ENCODE measurements at regions not wholly inside any gene's neighbourhood (a gene's known extent, or its start where the extent isn't known, plus 50 kb on each side); places are given as distances from the start of the nearest gene placed in this dataset.

- no peak for DNase-seq (ENCODE audit: low read depth)
- H3K4me3 ChIP-seq (ENCODE audit: low read depth, low read length) = no peak overlapping the region
- no peak for TF ChIP-seq CTCF (IDR thresholded peaks at IDR 0.05; ENCODE audit: insufficient read depth, low read length, poor library complexity, severe bottlenecking)
- no peaks in the 10 kb centered on the region for H3K36me3 ChIP-seq (ENCODE audit: control insufficient read depth, insufficient read depth, low read length)
- no peaks in the 10 kb centered on the region for H3K27me3 ChIP-seq (ENCODE audit: control insufficient read depth, insufficient read depth, low read length)
Measured at GRCh38 chr13:44174769-44175425, 198.7 kb upstream of the SERP2 start.

DNA sequence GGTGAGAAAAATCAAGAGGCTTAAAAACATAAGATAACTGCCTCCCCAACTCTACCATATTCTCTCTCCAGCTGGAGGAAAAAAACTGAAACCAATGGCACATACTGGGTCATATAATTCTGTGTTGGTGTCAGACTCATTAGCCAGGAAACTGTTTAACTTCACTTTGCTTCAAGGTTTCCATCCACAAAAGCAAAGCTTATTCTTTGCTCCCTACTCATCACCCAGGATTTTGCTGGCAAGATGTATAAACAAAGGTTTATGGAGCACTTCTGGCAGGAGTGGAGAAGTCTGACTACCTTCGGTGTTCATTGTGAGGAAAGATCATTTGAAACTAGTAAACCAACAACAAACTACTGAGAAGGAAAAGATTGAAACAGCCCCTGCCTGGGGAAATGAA lies 197.5 kb upstream of the SERP2 start:
- Histone ChIP-seq H3K4me3 (ENCODE audit: low read depth, low read length) (no peak overlapping the region), H3K27me3 (ENCODE audit: control insufficient read depth, insufficient read depth, low read length) (no peaks in the 10 kb centered on the region), H3K36me3 (ENCODE audit: control insufficient read depth, insufficient read depth, low read length) (no peaks in the 10 kb centered on the region)
- no peak for TF ChIP-seq CTCF (IDR thresholded peaks at IDR 0.05; ENCODE audit: insufficient read depth, low read length, poor library complexity, severe bottlenecking)
- DNase-seq (ENCODE audit: low read depth) = no peak

GRCh38 chr13:44180876-44181536 lies 192.6 kb upstream of the SERP2 start:
- no peak overlapping the region for H3K4me3 ChIP-seq (ENCODE audit: low read depth, low read length)
- TF ChIP-seq CTCF (IDR thresholded peaks at IDR 0.05; ENCODE audit: insufficient read depth, low read length, poor library complexity, severe bottlenecking) = no peak

GRCh38 chr13:44181931-44182330 lies 191.7 kb upstream of the SERP2 start:
- H3K4me3 ChIP-seq (ENCODE audit: low read depth, low read length) = no peak overlapping the region
- H3K36me3 ChIP-seq (ENCODE audit: control insufficient read depth, insufficient read depth, low read length) = no peaks in the 10 kb centered on the region
- H3K27me3 ChIP-seq (ENCODE audit: control insufficient read depth, insufficient read depth, low read length) = no peaks in the 10 kb centered on the region
- TF ChIP-seq CTCF (IDR thresholded peaks at IDR 0.05; ENCODE audit: insufficient read depth, low read length, poor library complexity, severe bottlenecking) = no peak
- DNase-seq (ENCODE audit: low read depth) = no peak

More at GRCh38 chr13:44180876-44181536, 192.6 kb upstream of the SERP2 start:
- H3K27me3 ChIP-seq (ENCODE audit: control insufficient read depth, insufficient read depth, low read length) = no peaks in the 10 kb centered on the region
- H3K36me3 ChIP-seq (ENCODE audit: control insufficient read depth, insufficient read depth, low read length) = no peaks in the 10 kb centered on the region
- no peak for DNase-seq (ENCODE audit: low read depth)

DNA sequence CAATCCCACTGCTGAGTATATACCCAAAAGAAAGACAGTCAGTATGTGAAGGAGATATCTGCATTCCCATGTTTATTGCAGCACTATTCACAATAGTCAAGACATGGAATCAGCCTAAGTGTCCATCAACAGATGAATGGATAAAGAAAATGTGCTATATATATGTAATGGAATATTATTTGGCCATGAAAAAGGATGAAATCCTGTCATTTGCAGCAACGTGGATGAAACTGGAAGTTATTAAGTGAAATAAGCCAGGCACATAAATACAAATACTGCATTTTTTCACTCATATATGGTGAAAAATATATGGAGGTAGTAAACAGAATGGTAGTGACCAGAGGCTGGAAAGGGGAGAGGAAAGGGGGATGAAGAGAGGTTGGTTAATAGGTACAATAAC lies 188.9 kb upstream of the SERP2 start:
- H3K27me3 ChIP-seq (ENCODE audit: control insufficient read depth, insufficient read depth, low read length) = no peaks in the 10 kb centered on the region
- H3K36me3 ChIP-seq (ENCODE audit: control insufficient read depth, insufficient read depth, low read length) = no peaks in the 10 kb centered on the region
- no peak for DNase-seq (ENCODE audit: low read depth)
- no peak overlapping the region for H3K4me3 ChIP-seq (ENCODE audit: low read depth, low read length)
- TF ChIP-seq CTCF (IDR thresholded peaks at IDR 0.05; ENCODE audit: insufficient read depth, low read length, poor library complexity, severe bottlenecking) = no peak

DNA sequence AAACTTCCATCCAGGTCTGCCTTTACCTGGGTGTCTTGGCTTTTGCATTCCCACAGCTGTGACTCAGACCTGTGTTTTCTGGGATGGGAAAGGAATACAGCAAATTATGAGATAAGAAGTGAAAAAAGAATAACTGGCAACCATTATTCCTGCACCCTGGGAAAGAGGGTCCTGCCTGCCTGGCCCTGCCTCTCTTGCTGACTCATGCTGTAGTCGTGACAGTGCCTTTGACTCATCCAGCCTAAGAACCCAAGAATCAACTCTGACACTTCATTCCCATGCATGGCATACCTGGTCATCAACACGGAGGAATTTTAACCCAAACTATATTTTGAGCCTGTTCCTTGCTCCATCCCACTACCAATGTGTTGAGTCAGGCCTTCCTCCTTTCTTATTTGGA lies 185.4 kb upstream of the SERP2 start:
- peak; percentile 58 for DNase-seq (ENCODE audit: low read depth)
- no peaks in the 10 kb centered on the region for H3K36me3 ChIP-seq (ENCODE audit: control insufficient read depth, insufficient read depth, low read length)
- no peak overlapping the region for H3K4me3 ChIP-seq (ENCODE audit: low read depth, low read length)
- no peaks in the 10 kb centered on the region for H3K27me3 ChIP-seq (ENCODE audit: control insufficient read depth, insufficient read depth, low read length)
- TF ChIP-seq CTCF (IDR thresholded peaks at IDR 0.05; ENCODE audit: insufficient read depth, low read length, poor library complexity, severe bottlenecking) = no peak
